ENCODE measurements at regions not wholly inside any gene's neighbourhood (a gene's known extent, or its start where the extent isn't known, plus 50 kb on each side); places are given as distances from the start of the nearest gene placed in this dataset.

- Mint-ChIP-seq H3K36me3 (ENCODE audit: insufficient read depth, unreplicated experiment) (no peaks in the 10 kb centered on the region), H3K4me1 (ENCODE audit: insufficient read depth, unreplicated experiment) (peaks cover 5% of the 10 kb centered on the region), H3K9me3 (ENCODE audit: unreplicated experiment) (no peaks in the 10 kb centered on the region), H3K27me3 (ENCODE audit: insufficient read depth, unreplicated experiment) (no peaks in the 10 kb centered on the region), H3K27ac (ENCODE audit: low read depth, unreplicated experiment) (no peak overlapping the region), H3K4me3 (ENCODE audit: unreplicated experiment) (no peak overlapping the region)
- CTCF ChIA-PET = interaction anchor here (0.9 to 1.3 kb wide), 2 partner anchors 15 to 36 kb away, joined by 3 read pairs; no protein-coding TSS in a partner anchor
- intact Hi-C loops (cut with micrococcal nuclease) = no loop called here
- no TSS peak for BruUV-seq (replicated peaks)
- POLR2A ChIA-PET = no interaction called here
- DNase-seq (ENCODE audit: unreplicated experiment) = peak; percentile 28
- peak; percentile 17 for TF ChIP-seq CTCF (IDR thresholded peaks at IDR 0.05; ENCODE audit: unreplicated experiment)
Observed at GRCh38 chr1:58841455-58841854, 57.6 kb upstream of the JUN start.

GRCh38 chr1:58842941-58843340, 59.1 kb upstream of the JUN start:
- H3K9me3 Mint-ChIP-seq (ENCODE audit: unreplicated experiment) = no peaks in the 10 kb centered on the region
- H3K4me1 Mint-ChIP-seq (ENCODE audit: insufficient read depth, unreplicated experiment) = peaks cover 5% of the 10 kb centered on the region
- no peaks in the 10 kb centered on the region for H3K36me3 Mint-ChIP-seq (ENCODE audit: insufficient read depth, unreplicated experiment)
- intact Hi-C loops (cut with micrococcal nuclease) = no loop called here
- ChIA-PET POLR2A (interaction anchor here (0.8 to 1.4 kb wide), 2 partner anchors 18 to 24 kb away, joined by 5 to 6 read pairs; no protein-coding TSS in a partner anchor), CTCF (interaction anchor here (0.6 to 1.0 kb wide), 2 partner anchors 9 to 15 kb away, joined by 3 to 5 read pairs; no protein-coding TSS in a partner anchor)
- no peak overlapping the region for H3K4me3 Mint-ChIP-seq (ENCODE audit: unreplicated experiment)
- TF ChIP-seq CTCF (IDR thresholded peaks at IDR 0.05; ENCODE audit: unreplicated experiment) = no peak
- H3K27me3 Mint-ChIP-seq (ENCODE audit: insufficient read depth, unreplicated experiment) = no peaks in the 10 kb centered on the region
- DNase-seq (ENCODE audit: unreplicated experiment) = no peak
- BruUV-seq (replicated peaks) = no TSS peak
- no peak overlapping the region for H3K27ac Mint-ChIP-seq (ENCODE audit: low read depth, unreplicated experiment)

GRCh38 chr1:58844176-58844575, 60.3 kb upstream of the JUN start:
- no peak for TF ChIP-seq CTCF (IDR thresholded peaks at IDR 0.05; ENCODE audit: unreplicated experiment)
- H3K9me3 Mint-ChIP-seq (ENCODE audit: unreplicated experiment) = no peaks in the 10 kb centered on the region
- ChIA-PET POLR2A (no interaction called here), CTCF (interaction anchor here (0.6 kb wide), 2 partner anchors 36 to 713 kb away, joined by 3 to 4 read pairs; no protein-coding TSS in a partner anchor)
- no peaks in the 10 kb centered on the region for H3K36me3 Mint-ChIP-seq (ENCODE audit: insufficient read depth, unreplicated experiment)
- peaks cover 10% of the 10 kb centered on the region for H3K4me1 Mint-ChIP-seq (ENCODE audit: insufficient read depth, unreplicated experiment)
- no TSS peak for BruUV-seq (replicated peaks)
- intact Hi-C loops (cut with micrococcal nuclease) = no loop called here
- no peak for DNase-seq (ENCODE audit: unreplicated experiment)
- no peak overlapping the region for H3K27ac Mint-ChIP-seq (ENCODE audit: low read depth, unreplicated experiment)
- H3K4me3 Mint-ChIP-seq (ENCODE audit: unreplicated experiment) = no peak overlapping the region
- no peaks in the 10 kb centered on the region for H3K27me3 Mint-ChIP-seq (ENCODE audit: insufficient read depth, unreplicated experiment)

GRCh38 chr1:58845942-58846341, 62.1 kb upstream of the JUN start:
- no peak for TF ChIP-seq CTCF (IDR thresholded peaks at IDR 0.05; ENCODE audit: unreplicated experiment)
- BruUV-seq (replicated peaks) = no TSS peak
- Mint-ChIP-seq H3K27ac (ENCODE audit: low read depth, unreplicated experiment) (no peak overlapping the region), H3K9me3 (ENCODE audit: unreplicated experiment) (no peaks in the 10 kb centered on the region), H3K4me3 (ENCODE audit: unreplicated experiment) (no peak overlapping the region), H3K27me3 (ENCODE audit: insufficient read depth, unreplicated experiment) (no peaks in the 10 kb centered on the region), H3K4me1 (ENCODE audit: insufficient read depth, unreplicated experiment) (peaks cover 23% of the 10 kb centered on the region), H3K36me3 (ENCODE audit: insufficient read depth, unreplicated experiment) (no peaks in the 10 kb centered on the region)
- DNase-seq (ENCODE audit: unreplicated experiment) = no peak
- POLR2A ChIA-PET = interaction anchor here (0.8 to 1.1 kb wide), 2 partner anchors 29 to 61 kb away, joined by 3 read pairs; no protein-coding TSS in a partner anchor
- CTCF ChIA-PET = interaction anchor here (0.6 to 0.7 kb wide), 3 partner anchors 57 to 476 kb away, joined by 3 to 5 read pairs (median 3); no protein-coding TSS in a partner anchor
- intact Hi-C loops (cut with micrococcal nuclease) = no loop called here
